ENCODE measurements at regions not wholly inside any gene's neighbourhood (a gene's known extent, or its start where the extent isn't known, plus 50 kb on each side); places are given as distances from the start of the nearest gene placed in this dataset.
"Not testable (repeated sequence)": the region's sequence is repeated elsewhere in the genome, so short reads cannot be mapped to it uniquely, and the experiment has no call there.

GRCh38 chr2:149690825-149691224 is 103.2 kb upstream of the MMADHC start:
- intact Hi-C loops (cut with DNase I) = no loop called here
- Histone ChIP-seq H3K4me1 (no peaks in the 10 kb centered on the region), H3K36me3 (replicated peaks in 1 of 2; ENCODE audit: insufficient read depth in 1 of 2, low read depth in 2 of 2) (no peaks in the 10 kb centered on the region), H3K27ac (no peak overlapping the region), H3K4me3 (no peak overlapping the region), H3K9me3 (no peaks in the 10 kb centered on the region), H3K27me3 (no peaks in the 10 kb centered on the region)
- TF ChIP-seq CTCF (IDR thresholded peaks at IDR 0.05) (no peak), POLR2A (IDR thresholded peaks at IDR 0.05) (no peak)
- DNase-seq = no peak
- WGBS, 2 donors = 73 to 84% methylated on average over 2 of the region's 2 CpGs
- no peak for ATAC-seq

GRCh38 chr2:149687052-149687427 is 99.5 kb upstream of the MMADHC start:
- Histone ChIP-seq H3K4me3 (no peak overlapping the region), H3K4me1 (no peaks in the 10 kb centered on the region), H3K36me3 (replicated peaks in 1 of 2; ENCODE audit: insufficient read depth in 1 of 2, low read depth in 2 of 2) (no peaks in the 10 kb centered on the region), H3K9me3 (no peaks in the 10 kb centered on the region), H3K27ac (no peak overlapping the region), H3K27me3 (no peaks in the 10 kb centered on the region)
- ATAC-seq (no peak), DNase-seq (no peak)
- 71 to 78% methylated on average over 2 of the region's 2 CpGs for WGBS, 2 donors
- TF ChIP-seq POLR2A (IDR thresholded peaks at IDR 0.05) = no peak
- no peak for TF ChIP-seq CTCF (IDR thresholded peaks at IDR 0.05)
- intact Hi-C loops (cut with DNase I) = no loop called here

GRCh38 chr2:149686136-149687051 is 98.8 kb upstream of the MMADHC start:
- 64 to 66% methylated on average over 6 of the region's 6 CpGs for WGBS, 2 donors
- no peak for TF ChIP-seq POLR2A (IDR thresholded peaks at IDR 0.05)
- TF ChIP-seq CTCF (IDR thresholded peaks at IDR 0.05) = no peak

GRCh38 chr2:149685401-149685800 is 97.8 kb upstream of the MMADHC start:
- H3K9me3 ChIP-seq; intact Hi-C loops (cut with DNase I); H3K36me3 ChIP-seq (replicated peaks in 1 of 2; ENCODE audit: insufficient read depth in 1 of 2, low read depth in 2 of 2); H3K4me3 ChIP-seq; H3K4me1 ChIP-seq; ATAC-seq; H3K27me3 ChIP-seq; H3K27ac ChIP-seq; DNase-seq: not testable (repeated sequence)
- WGBS, 2 donors = 91 to 96% methylated on average over 4 of the region's 4 CpGs

More at GRCh38 chr2:149686136-149687051, 98.8 kb upstream of the MMADHC start:
- H3K9me3 ChIP-seq = no peaks in the 10 kb centered on the region
- no peaks in the 10 kb centered on the region for H3K36me3 ChIP-seq (replicated peaks in 1 of 2; ENCODE audit: insufficient read depth in 1 of 2, low read depth in 2 of 2)
- intact Hi-C loops (cut with DNase I) = no loop called here
- ATAC-seq (no peak), DNase-seq (no peak)
- H3K27ac ChIP-seq = no peak overlapping the region
- no peak overlapping the region for H3K4me3 ChIP-seq
- no peaks in the 10 kb centered on the region for H3K27me3 ChIP-seq
- no peaks in the 10 kb centered on the region for H3K4me1 ChIP-seq

- no peaks in the 10 kb centered on the region for H3K27me3 ChIP-seq
- no peaks in the 10 kb centered on the region for H3K4me1 ChIP-seq
- no peak overlapping the region for H3K27ac ChIP-seq
- intact Hi-C loops (cut with DNase I) = no loop called here
- no peaks in the 10 kb centered on the region for H3K9me3 ChIP-seq
- DNase-seq (no peak), ATAC-seq (no peak)
- WGBS, 2 donors = 87 to 100% methylated on average over 2 of the region's 2 CpGs
- no peak for TF ChIP-seq CTCF (IDR thresholded peaks at IDR 0.05)
- TF ChIP-seq POLR2A (IDR thresholded peaks at IDR 0.05) = no peak
- no peaks in the 10 kb centered on the region for H3K36me3 ChIP-seq (replicated peaks in 1 of 2; ENCODE audit: insufficient read depth in 1 of 2, low read depth in 2 of 2)
- H3K4me3 ChIP-seq = no peak overlapping the region
Observed at GRCh38 chr2:149679286-149679685, 91.7 kb upstream of the MMADHC start.
